GM08714 (cell line): ENCODE measurements at regions not wholly inside any gene's neighbourhood (a gene's known extent, or its start where the extent isn't known, plus 50 kb on each side); places are given as distances from the start of the nearest gene placed in this dataset.

Source experiments
- H3K4me3 ChIP-seq: fragments of 200-500 bp; sonication (Bioruptor generic); 2 replicates; pipeline ENCODE4 v1.5.1; 2014; ENCODE audit warnings: mild to moderate bottlenecking, low read length, inconsistent platforms
- ZNF274 ChIP-seq: IDR thresholded peaks from 2 replicates; pipeline ENCODE4 v1.6.1; 2012; ENCODE audit warnings: mild to moderate bottlenecking, low read depth, low read length

- no peak overlapping the region for H3K4me3 ChIP-seq
- no peak for TF ChIP-seq ZNF274
Observed at GRCh38 chr2:172366596-172367150, 60.7 kb upstream of the ITGA6 start.

GRCh38 chr2:172370821-172371455 lies 56.4 kb upstream of the ITGA6 start:
- no peak for TF ChIP-seq ZNF274

GRCh38 chr2:172372436-172372835 lies 55.0 kb upstream of the ITGA6 start:
- no peak overlapping the region for H3K4me3 ChIP-seq
- no peak for TF ChIP-seq ZNF274

More at GRCh38 chr2:172370821-172371455, 56.4 kb upstream of the ITGA6 start:
- no peak overlapping the region for H3K4me3 ChIP-seq

GRCh38 chr2:172373076-172373475 lies 54.3 kb upstream of the ITGA6 start:
- H3K4me3 ChIP-seq = no peak overlapping the region
- TF ChIP-seq ZNF274 = no peak

GRCh38 chr2:172373766-172374165 lies 53.6 kb upstream of the ITGA6 start:
- H3K4me3 ChIP-seq = no peak overlapping the region
- TF ChIP-seq ZNF274 = no peak

GRCh38 chr2:172374318-172375240 lies 52.8 kb upstream of the ITGA6 start:
- no peak for TF ChIP-seq ZNF274
- no peak overlapping the region for H3K4me3 ChIP-seq

GRCh38 chr2:172375251-172375650 lies 52.1 kb upstream of the ITGA6 start:
- no peak overlapping the region for H3K4me3 ChIP-seq
- no peak for TF ChIP-seq ZNF274

GRCh38 chr2:172376016-172376415 lies 51.4 kb upstream of the ITGA6 start:
- TF ChIP-seq ZNF274 = no peak
- H3K4me3 ChIP-seq = no peak overlapping the region

- no peak for TF ChIP-seq ZNF274
- H3K4me3 ChIP-seq = no peak overlapping the region
Observed at GRCh38 chr2:172376505-172377125, 50.8 kb upstream of the ITGA6 start.

GRCh38 chr2:172377408-172377807 lies 50.0 kb upstream of the ITGA6 start:
- TF ChIP-seq ZNF274 = no peak
- H3K4me3 ChIP-seq = no peak overlapping the region
